Neuronal stem cell (in vitro differentiated cells): ENCODE measurements at regions not wholly inside any gene's neighbourhood (a gene's known extent, or its start where the extent isn't known, plus 50 kb on each side); places are given as distances from the start of the nearest gene placed in this dataset.

ENCODE experiments used
- DNase-seq: peaks from one replicate; pipeline ENCODE4 v3.0.0-alpha.2; 2013; ENCODE audit warnings: low spot score
- H2AFZ ChIP-seq: one replicate; pipeline ENCODE4 v1.6.1; 2013; ENCODE audit warnings: mild to moderate bottlenecking, low read length, inconsistent platforms
- H2AK5ac ChIP-seq: 2 replicates; pipeline ENCODE4 v1.6.1; 2013; ENCODE audit warnings: low read depth, mild to moderate bottlenecking, inconsistent platforms, low read length, moderate library complexity, mixed read lengths
- H2BK120ac ChIP-seq: 2 replicates; pipeline ENCODE4 v1.6.1; 2013; ENCODE audit warnings: low read depth, mild to moderate bottlenecking, inconsistent platforms, low read length, moderate library complexity, mixed read lengths
- H2BK12ac ChIP-seq: one replicate; pipeline ENCODE4 v1.6.1; 2013; ENCODE audit warnings: low read length, inconsistent platforms
- H2BK15ac ChIP-seq: 2 replicates; pipeline ENCODE4 v1.6.1; 2013; ENCODE audit warnings: mild to moderate bottlenecking, low read length, inconsistent platforms, mixed read lengths
- H2BK5ac ChIP-seq: one replicate; pipeline ENCODE4 v1.6.1; 2013; ENCODE audit warnings: inconsistent platforms, mild to moderate bottlenecking, low read length, moderate library complexity
- H3K14ac ChIP-seq: one replicate; pipeline ENCODE4 v1.6.1; 2013; ENCODE audit warnings: low read length, inconsistent platforms
- H3K18ac ChIP-seq: 2 replicates; pipeline ENCODE4 v1.6.1; 2013; ENCODE audit warnings: low read length, inconsistent platforms
- H3K23ac ChIP-seq: 2 replicates; pipeline ENCODE4 v1.6.1; 2013; ENCODE audit warnings: low read depth, mild to moderate bottlenecking, mixed read lengths, low read length, inconsistent platforms; ENCODE audit not compliant: poor library complexity
- H3K27ac ChIP-seq: replicated peaks from 3 replicates; pipeline ENCODE4 v1.5.1; 2013; ENCODE audit warnings: low read length, inconsistent platforms
- H3K27me3 ChIP-seq, 3 experiments: 2 replicates each; pipeline ENCODE4 v1.6.1; 2013; ENCODE audit warnings: low read length in 3 of 3, mild to moderate bottlenecking in 2 of 3, inconsistent platforms in 1 of 3, low read depth in 1 of 3, mixed read lengths in 1 of 3, moderate library complexity in 1 of 3; ENCODE audit not compliant: control insufficient read depth in 3 of 3, insufficient read depth in 3 of 3
- H3K36me3 ChIP-seq, 2 donors: replicated peaks in 1 of 2; 2 replicates each; pipeline ENCODE4 v1.6.1; 2013; ENCODE audit warnings: low read length in 2 of 2; ENCODE audit not compliant: control insufficient read depth in 2 of 2, insufficient read depth in 2 of 2
- H3K4ac ChIP-seq: 2 replicates; pipeline ENCODE4 v1.6.1; 2013; ENCODE audit warnings: inconsistent platforms, mild to moderate bottlenecking, low read length, moderate library complexity
- H3K4me1 ChIP-seq, 2 donors: 1 replicate in 1 of 2; 2 replicates in 1 of 2; pipeline ENCODE4 v1.6.1; 2013; ENCODE audit warnings: low read length in 2 of 2, low read depth in 1 of 2; ENCODE audit not compliant: control insufficient read depth in 2 of 2, insufficient read depth in 1 of 2
- H3K4me2 ChIP-seq: one replicate; pipeline ENCODE4 v1.6.1; 2013; ENCODE audit warnings: mild to moderate bottlenecking, low read length, inconsistent platforms; ENCODE audit not compliant: insufficient read depth, poor library complexity, severe bottlenecking
- H3K4me3 ChIP-seq, 2 donors: 2 replicates each; pipeline ENCODE4 v1.5.1; 2013; ENCODE audit warnings: low read length in 2 of 2, mild to moderate bottlenecking in 2 of 2, inconsistent platforms in 1 of 2, moderate library complexity in 1 of 2
- H3K79me1 ChIP-seq: one replicate; pipeline ENCODE4 v1.6.1; 2013; ENCODE audit warnings: low read depth, mild to moderate bottlenecking, inconsistent platforms, low read length, moderate library complexity
- H3K9ac ChIP-seq: one replicate; pipeline ENCODE4 v1.6.1; 2013; ENCODE audit warnings: mild to moderate bottlenecking, low read depth, low read length, inconsistent platforms; ENCODE audit not compliant: poor library complexity
- H3K9me3 ChIP-seq, 2 donors: replicated peaks in 1 of 2; 2 replicates each; pipeline versions ENCODE3 to v1.6.1; 2013; ENCODE audit warnings: low read length in 2 of 2, mild to moderate bottlenecking in 2 of 2, inconsistent platforms in 1 of 2, low read depth in 1 of 2, mixed read lengths in 1 of 2, moderate library complexity in 1 of 2; ENCODE audit not compliant: control insufficient read depth in 2 of 2, insufficient read depth in 1 of 2
- H4K8ac ChIP-seq: one replicate; pipeline ENCODE4 v1.6.1; 2013; ENCODE audit warnings: low read depth, mild to moderate bottlenecking, inconsistent platforms, low read length, moderate library complexity
- H4K91ac ChIP-seq: one replicate; pipeline ENCODE4 v1.6.1; 2013; ENCODE audit warnings: low read length, low read depth, mild to moderate bottlenecking, inconsistent platforms; ENCODE audit not compliant: poor library complexity
- WGBS, 2 donors: extraction: QIAGEN DNeasy Blood & Tissue Kit; methylation state at CpG; one replicate each; pipeline ENCODE4 v1.1.7; 2013; ENCODE audit warnings: missing lambda C conversion rate in 2 of 2, mixed read lengths in 1 of 2; ENCODE audit not compliant: insufficient read length in 2 of 2, insufficient replicate concordance in 1 of 2; ENCODE audit errors: extremely low coverage in 2 of 2; 5-methylcytosine and 5-hydroxymethylcytosine counted together

DNA sequence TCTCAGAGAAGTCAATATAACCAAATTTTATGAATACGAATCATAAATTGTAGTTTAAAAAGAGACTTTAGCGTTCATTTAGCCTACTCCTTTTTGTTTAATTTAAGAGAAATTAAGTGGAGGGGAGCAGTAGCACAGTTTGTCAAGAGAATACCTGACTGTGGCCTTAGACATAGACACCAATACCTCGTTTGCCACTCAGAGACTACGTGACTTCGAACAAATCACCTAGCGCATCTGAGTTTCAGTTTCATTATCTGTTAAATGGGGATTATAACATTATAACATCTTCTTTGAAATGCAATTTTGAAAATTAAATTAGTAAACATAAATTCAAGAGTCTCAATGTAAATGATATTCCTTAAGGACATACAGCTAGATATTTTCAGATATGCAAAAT, 581.5 kb upstream of the VRK2 start:
- no peak overlapping the region for H2BK12ac ChIP-seq
- no CpG with 5 or more reads among the region's 6 CpGs for WGBS, 2 donors
- H3K4ac ChIP-seq = no peak overlapping the region
- H3K14ac ChIP-seq = no peak overlapping the region
- H2AK5ac ChIP-seq = no peak overlapping the region
- H2BK15ac ChIP-seq = no peak overlapping the region
- no peaks in the 10 kb centered on the region for H3K4me1 ChIP-seq
- no peak overlapping the region for H3K23ac ChIP-seq
- H3K4me3 ChIP-seq = no peak overlapping the region
- no peak overlapping the region for H2BK5ac ChIP-seq
- no peak overlapping the region for H3K9ac ChIP-seq
- H3K4me2 ChIP-seq = no peak overlapping the region
- no peak overlapping the region for H4K91ac ChIP-seq
- H2AFZ ChIP-seq = no peak overlapping the region
- H3K79me1 ChIP-seq = no peaks in the 10 kb centered on the region
- H2BK120ac ChIP-seq = no peak overlapping the region
- no peak overlapping the region for H4K8ac ChIP-seq
- no peaks in the 10 kb centered on the region for H3K36me3 ChIP-seq
- H3K27ac ChIP-seq = no peak overlapping the region
- no peaks in the 10 kb centered on the region for H3K27me3 ChIP-seq
- H3K18ac ChIP-seq = no peak overlapping the region
- no peaks in the 10 kb centered on the region for H3K9me3 ChIP-seq
- no peak for DNase-seq

DNA sequence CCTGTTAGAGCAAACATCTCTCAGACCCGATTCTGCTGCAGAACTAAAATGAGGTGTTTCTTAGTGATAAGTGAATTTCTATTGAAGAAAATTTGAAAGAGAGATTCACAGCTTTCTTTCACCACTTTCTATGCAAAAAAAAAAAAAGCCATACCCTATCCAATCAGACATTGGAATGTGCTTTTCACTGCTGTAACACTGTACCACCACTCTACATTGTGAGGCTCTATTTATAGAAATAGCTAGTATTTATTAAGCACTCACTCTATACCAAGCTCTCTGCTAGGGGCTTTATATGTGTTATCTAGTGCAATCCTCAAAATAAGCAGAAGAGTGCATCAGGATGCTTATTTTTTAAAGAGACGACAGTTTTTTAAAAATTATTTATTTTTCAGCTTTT, 580.6 kb upstream of the VRK2 start:
- Histone ChIP-seq H3K79me1 (no peaks in the 10 kb centered on the region), H4K91ac (no peak overlapping the region), H3K9me3 (no peaks in the 10 kb centered on the region), H4K8ac (no peak overlapping the region), H2AFZ (no peak overlapping the region), H3K23ac (no peak overlapping the region), H2AK5ac (no peak overlapping the region), H3K27me3 (no peaks in the 10 kb centered on the region), H3K36me3 (no peaks in the 10 kb centered on the region), H3K18ac (no peak overlapping the region), H3K4ac (no peak overlapping the region), H3K4me2 (no peak overlapping the region), H3K14ac (no peak overlapping the region), H3K4me3 (no peak overlapping the region), H2BK15ac (no peak overlapping the region), H3K4me1 (no peaks in the 10 kb centered on the region), H3K27ac (no peak overlapping the region), H3K9ac (no peak overlapping the region), H2BK5ac (no peak overlapping the region), H2BK120ac (no peak overlapping the region), H2BK12ac (no peak overlapping the region)
- DNase-seq = no peak
- WGBS, 2 donors = no CpG with 5 or more reads among the region's 2 CpGs

DNA sequence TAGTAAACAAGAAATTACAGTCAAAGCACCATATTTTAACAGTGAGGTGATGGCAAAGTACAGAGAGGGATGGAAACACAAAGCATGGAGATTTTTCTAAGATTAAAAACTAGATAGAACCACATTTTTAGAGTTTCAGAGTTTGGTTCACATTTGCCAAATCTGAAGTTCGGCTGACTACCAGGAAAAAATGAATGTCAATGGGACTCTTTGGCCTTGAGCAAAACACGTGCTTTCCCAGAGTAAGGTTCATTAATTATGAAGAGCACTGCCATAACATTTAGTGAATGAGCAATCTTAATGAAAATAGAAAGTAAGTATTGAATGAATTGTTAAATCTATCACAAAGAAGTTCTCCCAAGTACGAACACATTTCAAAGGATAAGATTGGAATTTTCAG, 571.2 kb upstream of the VRK2 start:
- Histone ChIP-seq H3K4ac (no peak overlapping the region), H3K9ac (no peak overlapping the region), H3K4me2 (no peak overlapping the region), H3K27ac (no peak overlapping the region), H3K79me1 (no peaks in the 10 kb centered on the region), H3K4me3 (no peak overlapping the region), H4K8ac (no peak overlapping the region), H3K14ac (no peak overlapping the region), H2BK12ac (no peak overlapping the region), H3K36me3 (no peaks in the 10 kb centered on the region), H3K4me1 (no peaks in the 10 kb centered on the region), H2BK120ac (no peak overlapping the region), H2BK5ac (no peak overlapping the region), H3K18ac (no peak overlapping the region), H2BK15ac (no peak overlapping the region), H2AFZ (no peak overlapping the region), H3K23ac (no peak overlapping the region), H2AK5ac (no peak overlapping the region), H4K91ac (no peak overlapping the region), H3K9me3 (no peaks in the 10 kb centered on the region), H3K27me3 (no peaks in the 10 kb centered on the region)
- no peak for DNase-seq
- WGBS, 2 donors = no CpG with 5 or more reads among the region's 3 CpGs

DNA sequence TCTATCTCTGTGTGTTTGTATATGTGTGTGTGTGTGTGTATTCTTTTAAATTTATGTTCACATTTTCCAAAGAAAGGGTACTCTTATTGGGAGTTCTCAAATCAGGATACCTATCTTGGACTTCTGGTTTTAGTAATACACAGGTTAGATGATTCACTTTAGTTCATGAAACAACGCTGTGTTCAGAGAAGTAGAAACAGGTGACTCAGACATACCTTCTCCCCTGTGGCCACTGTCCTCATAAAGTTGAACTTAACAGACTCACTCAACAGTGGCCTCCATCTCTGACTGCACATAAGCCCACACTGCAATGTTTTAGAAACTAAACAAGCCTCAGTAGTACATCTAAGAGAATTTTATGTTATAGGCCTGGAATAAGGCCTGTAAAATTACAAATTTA, 566.6 kb upstream of the VRK2 start:
- no peak overlapping the region for H3K9ac ChIP-seq
- no peak overlapping the region for H3K23ac ChIP-seq
- H2AFZ ChIP-seq = no peak overlapping the region
- no peak overlapping the region for H3K4me3 ChIP-seq
- no peaks in the 10 kb centered on the region for H3K79me1 ChIP-seq
- H2BK12ac ChIP-seq = no peak overlapping the region
- DNase-seq = no peak
- no peaks in the 10 kb centered on the region for H3K9me3 ChIP-seq
- no peak overlapping the region for H4K8ac ChIP-seq
- no peak overlapping the region for H2BK15ac ChIP-seq
- WGBS, 2 donors = no CpG with 5 or more reads among the region's 1 CpG
- H3K18ac ChIP-seq = no peak overlapping the region
- H2AK5ac ChIP-seq = no peak overlapping the region
- no peaks in the 10 kb centered on the region for H3K4me1 ChIP-seq
- H4K91ac ChIP-seq = no peak overlapping the region
- no peak overlapping the region for H3K14ac ChIP-seq
- no peak overlapping the region for H2BK5ac ChIP-seq
- H3K27ac ChIP-seq = no peak overlapping the region
- no peak overlapping the region for H3K4me2 ChIP-seq
- no peak overlapping the region for H3K4ac ChIP-seq
- no peaks in the 10 kb centered on the region for H3K36me3 ChIP-seq
- H2BK120ac ChIP-seq = no peak overlapping the region
- no peaks in the 10 kb centered on the region for H3K27me3 ChIP-seq
